ENCODE measurements at regions not wholly inside any gene's neighbourhood (a gene's known extent, or its start where the extent isn't known, plus 50 kb on each side); places are given as distances from the start of the nearest gene placed in this dataset.

DNA sequence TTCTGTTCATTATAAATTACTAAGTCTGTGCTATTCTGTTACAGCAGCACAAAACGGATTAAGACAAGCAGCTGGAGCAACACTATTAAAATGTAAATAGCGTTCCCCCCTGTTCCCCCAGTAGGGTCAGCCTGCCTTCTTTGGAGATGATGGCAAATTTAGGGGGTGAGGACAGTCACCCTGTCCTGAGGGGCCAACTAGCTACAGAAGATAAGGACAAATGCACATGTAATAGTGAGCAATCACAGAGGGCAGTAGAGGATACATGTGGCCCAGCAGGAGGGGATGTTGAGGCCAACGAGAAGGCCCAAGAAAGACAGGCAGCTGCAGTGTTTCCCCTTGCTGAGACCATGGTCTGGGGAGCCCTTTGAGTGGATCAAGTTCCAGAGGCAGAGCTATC, 266.7 kb upstream of the CDYL start:
- no peak for TF ChIP-seq CTCF (IDR thresholded peaks at IDR 0.05)
- DNase-seq (no peak), ATAC-seq (no peak)
- no peak overlapping the region for H3K27ac ChIP-seq
- H3K4me3 ChIP-seq = no peak overlapping the region
- WGBS, 2 donors = 88 to 89% methylated on average over 3 of the region's 3 CpGs
- intact Hi-C loops (cut with DNase I) = no loop called here
- H3K36me3 ChIP-seq = no peaks in the 10 kb centered on the region
- H3K4me1 ChIP-seq = peaks cover 0 to 15% (median 0%) of the 10 kb centered on the region in 9 donors
- H3K27me3 ChIP-seq = no peaks in the 10 kb centered on the region
- no peaks in the 10 kb centered on the region for H3K9me3 ChIP-seq

DNA sequence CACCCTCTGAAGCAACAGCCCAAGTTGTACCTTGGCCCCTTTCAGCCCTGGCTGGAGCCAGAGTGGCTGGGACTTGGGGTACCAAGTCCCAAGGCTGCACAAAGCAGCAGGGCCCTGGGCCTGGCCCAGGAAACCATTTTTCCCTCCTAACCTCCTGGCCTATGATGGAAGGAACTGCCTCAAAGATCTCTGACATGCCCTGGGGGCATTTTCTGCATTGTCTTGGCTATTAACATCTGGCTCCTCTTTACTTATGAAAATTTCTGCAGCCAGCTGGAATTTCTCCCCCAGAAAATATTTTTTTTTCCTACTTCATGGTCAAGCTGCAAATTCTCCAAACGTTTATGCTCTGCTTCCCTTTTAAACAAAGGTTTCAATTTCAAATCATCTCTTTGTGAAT, 269.4 kb upstream of the CDYL start:
- no peak overlapping the region for H3K4me3 ChIP-seq
- H3K4me1 ChIP-seq = peaks cover 0 to 12% (median 0%) of the 10 kb centered on the region in 9 donors
- H3K27me3 ChIP-seq = no peaks in the 10 kb centered on the region
- no peak overlapping the region for H3K27ac ChIP-seq
- no peaks in the 10 kb centered on the region for H3K9me3 ChIP-seq
- H3K36me3 ChIP-seq = no peaks in the 10 kb centered on the region
- TF ChIP-seq CTCF (IDR thresholded peaks at IDR 0.05) = no peak
- ATAC-seq (no peak), DNase-seq (no peak)
- WGBS, 2 donors = 48 to 85% methylated on average over 1 of the region's 1 CpG
- intact Hi-C loops (cut with DNase I) = no loop called here

GRCh38 chr6:4506223-4506622, 270.0 kb upstream of the CDYL start:
- Histone ChIP-seq H3K27ac (no peak overlapping the region), H3K27me3 (no peaks in the 10 kb centered on the region), H3K9me3 (no peaks in the 10 kb centered on the region), H3K4me1 (peaks cover 0 to 6% (median 0%) of the 10 kb centered on the region in 9 donors), H3K4me3 (no peak overlapping the region), H3K36me3 (no peaks in the 10 kb centered on the region)
- ATAC-seq = no peak
- intact Hi-C loops (cut with DNase I) = no loop called here
- WGBS, 2 donors = 87 to 89% methylated on average over 3 of the region's 3 CpGs
- no peak for TF ChIP-seq CTCF (IDR thresholded peaks at IDR 0.05)
- DNase-seq = no peak

DNA sequence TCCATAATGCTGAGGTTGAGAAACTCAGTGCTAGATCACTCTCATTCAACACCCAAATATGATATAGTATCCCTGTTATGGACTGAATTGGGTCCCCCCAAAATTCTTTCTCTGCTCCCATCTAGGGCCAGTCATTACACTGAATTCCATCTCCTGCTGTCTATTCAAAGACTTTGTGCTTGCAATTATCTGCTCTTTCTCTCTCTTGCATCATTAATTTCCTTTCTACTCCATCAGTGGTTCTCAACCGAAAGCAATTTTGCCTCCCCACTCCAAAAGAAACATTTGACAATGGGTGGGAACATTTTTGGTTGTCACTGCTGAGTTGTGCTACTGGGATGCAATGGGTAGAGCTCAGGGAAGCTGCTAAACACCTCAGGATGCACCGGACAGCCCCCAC, 271.5 kb upstream of the CDYL start:
- ATAC-seq (no peak), DNase-seq (no peak)
- WGBS, 2 donors = 91 to 95% methylated on average over 2 of the region's 2 CpGs
- Histone ChIP-seq H3K36me3 (no peaks in the 10 kb centered on the region), H3K4me3 (no peak overlapping the region), H3K27ac (no peak overlapping the region), H3K9me3 (no peaks in the 10 kb centered on the region), H3K27me3 (no peaks in the 10 kb centered on the region), H3K4me1 (no peaks in the 10 kb centered on the region)
- no peak for TF ChIP-seq CTCF (IDR thresholded peaks at IDR 0.05)
- intact Hi-C loops (cut with DNase I) = no loop called here

DNA sequence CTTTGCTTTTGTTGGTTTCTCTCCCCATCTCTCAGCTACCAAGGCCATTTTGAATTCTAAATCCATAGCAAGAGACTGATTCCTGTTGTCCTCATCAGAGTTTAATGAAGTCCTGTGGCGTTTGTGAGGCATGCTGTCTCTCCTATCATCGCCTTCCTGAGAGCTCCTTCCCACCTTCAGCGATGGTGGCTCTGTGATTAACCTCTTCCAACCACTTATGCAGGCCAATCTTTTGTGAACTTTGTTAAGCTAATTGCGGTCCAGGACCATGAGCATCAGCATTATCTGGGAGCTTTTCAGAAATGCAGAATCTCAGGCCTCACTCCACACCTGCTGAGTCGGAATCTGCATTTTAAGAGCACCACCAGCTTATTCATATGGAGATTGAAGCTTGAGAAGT, 272.5 kb upstream of the CDYL start:
- no peaks in the 10 kb centered on the region for H3K36me3 ChIP-seq
- H3K4me3 ChIP-seq = no peak overlapping the region
- no peaks in the 10 kb centered on the region for H3K4me1 ChIP-seq
- H3K27ac ChIP-seq = no peak overlapping the region
- ATAC-seq = no peak
- H3K9me3 ChIP-seq = no peaks in the 10 kb centered on the region
- no peak for TF ChIP-seq CTCF (IDR thresholded peaks at IDR 0.05)
- intact Hi-C loops (cut with DNase I) = no loop called here
- DNase-seq = no peak
- 53 to 56% methylated on average over 5 of the region's 5 CpGs for WGBS, 2 donors
- H3K27me3 ChIP-seq = no peaks in the 10 kb centered on the region

All from heart right ventricle (tissue), 16 donors.